ENCODE measurements at regions not wholly inside any gene's neighbourhood (a gene's known extent, or its start where the extent isn't known, plus 50 kb on each side); places are given as distances from the start of the nearest gene placed in this dataset.
A peak's percentile ranks its signal among the peaks of the same experiment; 100 is the strongest.

GRCh38 chr18:34659579-34660517 lies 50.2 kb upstream of the DTNA start:
- Histone ChIP-seq H3K4me3 (ENCODE audit: extremely low read depth in 1 of 4, insufficient read depth in 2 of 4, low read depth in 3 of 4, low read length in 4 of 4) (peak overlapping the region in 3 of 4 experiments; percentile 10 to 44 (median 16); a peak in 5 of 8 replicates), H3K18ac (ENCODE audit: extremely low read depth, low read length) (no peak overlapping the region; the same call in 1 of the 2 replicates), H2BK12ac (ENCODE audit: low read depth, low read length) (peak overlapping the region; percentile 94; the same call in 1 of the 2 replicates), H4K8ac (ENCODE audit: extremely low read depth, insufficient read depth, low read length) (no peak overlapping the region), H2AFZ (ENCODE audit: low read length) (no peak overlapping the region), H3K56ac (replicated peaks; ENCODE audit: insufficient read length, low read depth, low read length) (peak overlapping the region; percentile 44), H3K9me3 (ENCODE audit: insufficient read depth in 2 of 2, low read depth in 1 of 2, low read length in 1 of 2) (no peaks in the 10 kb centered on the region), H4K5ac (ENCODE audit: insufficient read length, low read depth, low read length) (peak overlapping the region; percentile 58), H2BK15ac (ENCODE audit: low read length) (no peak overlapping the region), H3K79me2 (ENCODE audit: control insufficient read depth in 1 of 2, insufficient read depth in 2 of 2, low read length in 2 of 2) (no peaks in the 10 kb centered on the region), H3K23ac (ENCODE audit: insufficient read length) (no peak overlapping the region), H3K36me3 (ENCODE audit: control insufficient read depth in 2 of 4, insufficient read depth in 4 of 4, low read length in 3 of 4) (no peaks in the 10 kb centered on the region), H3K27ac (ENCODE audit: low read depth, low read length) (peak overlapping the region; percentile 82), H3K4me2 (ENCODE audit: insufficient read depth in 1 of 2, low read depth in 2 of 2, low read length in 2 of 2) (peak overlapping the region; percentile 43 to 70), H3K27me3 (replicated peaks in 1 of 4; ENCODE audit: control insufficient read depth in 3 of 4, extremely low read depth in 1 of 4, insufficient read depth in 3 of 4, low read length in 3 of 4) (no peaks in the 10 kb centered on the region), H2AK5ac (ENCODE audit: low read depth, low read length) (no peak overlapping the region; the same call in 1 of the 2 replicates), H2BK120ac (replicated peaks; ENCODE audit: low read depth, low read length) (peak overlapping the region; percentile 98), H2BK5ac (ENCODE audit: low read depth, low read length) (peak overlapping the region; percentile 95), H3K14ac (ENCODE audit: insufficient read length) (no peak overlapping the region), H3K4ac (replicated peaks; ENCODE audit: insufficient read length, low read depth, low read length) (no peak overlapping the region), H3K4me1 (replicated peaks in 1 of 4; ENCODE audit: control insufficient read depth in 3 of 4, insufficient read depth in 4 of 4, low read length in 3 of 4) (peaks cover 8 to 26% (median 22%) of the 10 kb centered on the region in 4 experiments; a peak in 6 of 7 replicates), H2BK20ac (ENCODE audit: low read length) (peak overlapping the region; percentile 81), H3K79me1 (ENCODE audit: low read depth, low read length) (no peaks in the 10 kb centered on the region), H3K23me2 (ENCODE audit: low read depth, low read length) (no peaks in the 10 kb centered on the region; the same call in 1 of the 2 replicates), H4K20me1 (replicated peaks in 1 of 2; ENCODE audit: control insufficient read depth in 1 of 2, insufficient read depth in 2 of 2, low read length in 2 of 2) (no peaks in the 10 kb centered on the region), H4K91ac (replicated peaks; ENCODE audit: insufficient read length, low read length) (peak overlapping the region; percentile 97), H3K9ac (replicated peaks in 1 of 4; ENCODE audit: extremely low read depth in 1 of 4, low read depth in 3 of 4, low read length in 3 of 4) (peak overlapping the region in 3 of 4 experiments; percentile 25 to 64 (median 40); a peak in 5 of 7 replicates)
- ChIA-PET CTCF (ENCODE audit: partially characterized antibody) (interaction anchor here (0.8 to 6.1 kb wide), 16 partner anchors 13 to 373 kb away, joined by 3 to 75 read pairs (median 4); no protein-coding TSS in a partner anchor), POLR2A (ENCODE audit: partially characterized antibody) (interaction anchor here (0.8 to 3.5 kb wide), 9 partner anchors 9 to 128 kb away, joined by 3 to 19 read pairs (median 4); no protein-coding TSS in a partner anchor)
- FAIRE-seq (peak; percentile 98), DNase-seq (ENCODE audit: low read depth in 1 of 2, low spot score in 2 of 2) (peak in 1 of 2 experiments; percentile 82)
- WGBS, 2 experiments (ENCODE audit: extremely low coverage in 1 of 2, insufficient coverage in 1 of 2, insufficient read length in 1 of 2, insufficient replicate concordance in 2 of 2, low coverage in 1 of 2, low lambda C conversion rate in 2 of 2, missing lambda C conversion rate in 1 of 2): 4% methylated on average over 8 of the region's 8 CpGs; no CpG with 5 or more reads in 1 of the 2 experiments
- TF ChIP-seq, protein P1, sequence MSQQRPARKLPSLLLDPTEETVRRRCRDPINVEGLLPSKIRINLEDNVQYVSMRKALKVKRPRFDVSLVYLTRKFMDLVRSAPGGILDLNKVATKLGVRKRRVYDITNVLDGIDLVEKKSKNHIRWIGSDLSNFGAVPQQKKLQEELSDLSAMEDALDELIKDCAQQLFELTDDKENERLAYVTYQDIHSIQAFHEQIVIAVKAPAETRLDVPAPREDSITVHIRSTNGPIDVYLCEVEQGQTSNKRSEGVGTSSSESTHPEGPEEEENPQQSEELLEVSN (IDR thresholded peaks at IDR 0.05): no peak
- TF ChIP-seq HDAC2 (IDR thresholded peaks at IDR 0.05; ENCODE audit: borderline replicate concordance in 1 of 2, low read depth in 2 of 2, low read length in 2 of 2) (peak; percentile 21 to 50; a peak in 1 of 4 replicates), KDM4A (IDR thresholded peaks at IDR 0.05; ENCODE audit: low read depth, low read length, severe bottlenecking) (no peak), KDM5A (IDR thresholded peaks at IDR 0.05; ENCODE audit: low read length) (no peak), RAD21 (IDR thresholded peaks at IDR 0.05 in 1 of 2, conservative IDR thresholded peaks at IDR 0.05 in 1 of 2; ENCODE audit: low read depth in 2 of 2, low read length in 2 of 2) (peak in 1 of 2 experiments; percentile 9; a peak in 1 of 4 replicates), ZNF274 (IDR thresholded peaks at IDR 0.05; ENCODE audit: borderline replicate concordance, extremely low read depth, low read length) (no peak), EGR1 (IDR thresholded peaks at IDR 0.05; ENCODE audit: borderline replicate concordance, low read depth, low read length) (no peak), CTBP2 (IDR thresholded peaks at IDR 0.05; ENCODE audit: borderline replicate concordance, insufficient read depth, insufficient read length, low read length) (peak; percentile 49), CHD1 (IDR thresholded peaks at IDR 0.05; ENCODE audit: low read depth, low read length) (no peak)
